ENCODE measurements at regions not wholly inside any gene's neighbourhood (a gene's known extent, or its start where the extent isn't known, plus 50 kb on each side); places are given as distances from the start of the nearest gene placed in this dataset.

- TF ChIP-seq CTCF (IDR thresholded peaks at IDR 0.05; ENCODE audit: borderline replicate concordance, extremely low read depth, low read length, poor library complexity, severe bottlenecking), result no peak
- TF ChIP-seq EZH2 (IDR thresholded peaks at IDR 0.05; ENCODE audit: borderline replicate concordance, low read depth, low read length, severe bottlenecking), result no peak
Observed at GRCh38 chr17:36876966-36877365, 60.3 kb upstream of the LHX1 start.

All from DND-41 (cell line).